ENCODE measurements at regions not wholly inside any gene's neighbourhood (a gene's known extent, or its start where the extent isn't known, plus 50 kb on each side); places are given as distances from the start of the nearest gene placed in this dataset.
"Not testable (repeated sequence)": the region's sequence is repeated elsewhere in the genome, so short reads cannot be mapped to it uniquely, and the experiment has no call there.

GRCh38 chr3:193052354-193053045 is 134.8 kb upstream of the MB21D2 start:
- intact Hi-C loops (cut with DNase I; ENCODE audit: low total_unique reads): no loop called here
- WGBS, 2 donors: 70 to 79% methylated on average over 8 of the region's 8 CpGs
- no peak overlapping the region for H3K4me3 ChIP-seq (ENCODE audit: low read depth, poor library complexity, severe bottlenecking)
- DNase-seq (ENCODE audit: low spot score in 2 of 2): no peak
- no peak for TF ChIP-seq POLR2A (IDR thresholded peaks at IDR 0.05)
- no peak for TF ChIP-seq CTCF (IDR thresholded peaks at IDR 0.05)

GRCh38 chr3:193053046-193053435 is 135.4 kb upstream of the MB21D2 start:
- intact Hi-C loops (cut with DNase I; ENCODE audit: low total_unique reads): no loop called here
- DNase-seq (ENCODE audit: low spot score in 2 of 2): no peak
- TF ChIP-seq CTCF (IDR thresholded peaks at IDR 0.05): no peak
- H3K4me3 ChIP-seq (ENCODE audit: low read depth, poor library complexity, severe bottlenecking): no peak overlapping the region

GRCh38 chr3:193055352-193055751 is 137.7 kb upstream of the MB21D2 start:
- no peak for DNase-seq (ENCODE audit: low spot score in 2 of 2)
- TF ChIP-seq POLR2A (IDR thresholded peaks at IDR 0.05): no peak
- no peak for TF ChIP-seq CTCF (IDR thresholded peaks at IDR 0.05)
- H3K4me3 ChIP-seq (ENCODE audit: low read depth, poor library complexity, severe bottlenecking): no peak overlapping the region
- intact Hi-C loops (cut with DNase I; ENCODE audit: low total_unique reads): no loop called here
- WGBS, 2 donors: 64 to 76% methylated on average over 10 of the region's 10 CpGs

- intact Hi-C loops (cut with DNase I; ENCODE audit: low total_unique reads): no loop called here
- no peak for TF ChIP-seq POLR2A (IDR thresholded peaks at IDR 0.05)
- no peak for TF ChIP-seq CTCF (IDR thresholded peaks at IDR 0.05)
- 54 to 62% methylated on average over 2 of the region's 2 CpGs for WGBS, 2 donors
- DNase-seq (ENCODE audit: low spot score in 2 of 2): no peak
- H3K4me3 ChIP-seq (ENCODE audit: low read depth, poor library complexity, severe bottlenecking): no peak overlapping the region
Measured at GRCh38 chr3:193057616-193058015, 140.0 kb upstream of the MB21D2 start.

- no peak for TF ChIP-seq POLR2A (IDR thresholded peaks at IDR 0.05)
Measured at GRCh38 chr3:193060748-193061546, 143.3 kb upstream of the MB21D2 start.

GRCh38 chr3:193068365-193068764 is 150.7 kb upstream of the MB21D2 start:
- 54 to 61% methylated on average over 2 of the region's 2 CpGs for WGBS, 2 donors
- intact Hi-C loops (cut with DNase I; ENCODE audit: low total_unique reads): no loop called here

More at GRCh38 chr3:193060748-193061546, 143.3 kb upstream of the MB21D2 start:
- intact Hi-C loops (cut with DNase I; ENCODE audit: low total_unique reads): no loop called here
- DNase-seq (ENCODE audit: low spot score in 2 of 2): no peak
- no peak overlapping the region for H3K4me3 ChIP-seq (ENCODE audit: low read depth, poor library complexity, severe bottlenecking)
- 77 to 82% methylated on average over 9 of the region's 9 CpGs for WGBS, 2 donors

GRCh38 chr3:193069732-193070131 is 152.1 kb upstream of the MB21D2 start:
- 74 to 80% methylated on average over 3 of the region's 3 CpGs for WGBS, 2 donors
- intact Hi-C loops (cut with DNase I; ENCODE audit: low total_unique reads); H3K4me3 ChIP-seq (ENCODE audit: low read depth, poor library complexity, severe bottlenecking); DNase-seq (ENCODE audit: low spot score in 2 of 2): not testable (repeated sequence)

More at GRCh38 chr3:193068365-193068764, 150.7 kb upstream of the MB21D2 start:
- no peak overlapping the region for H3K4me3 ChIP-seq (ENCODE audit: low read depth, poor library complexity, severe bottlenecking)
- no peak for DNase-seq (ENCODE audit: low spot score in 2 of 2)
- TF ChIP-seq CTCF (IDR thresholded peaks at IDR 0.05) (no peak), POLR2A (IDR thresholded peaks at IDR 0.05) (no peak)
